ENCODE measurements at regions not wholly inside any gene's neighbourhood (a gene's known extent, or its start where the extent isn't known, plus 50 kb on each side); places are given as distances from the start of the nearest gene placed in this dataset.

GRCh38 chr4:13984991-13985800 lies 357.7 kb upstream of the BOD1L1 start:
- peaks cover 0 to 3% (median 0%) of the 10 kb centered on the region in 4 experiments; a peak in 1 of 7 replicates for H3K4me1 ChIP-seq (replicated peaks in 1 of 4; ENCODE audit: control insufficient read depth in 3 of 4, insufficient read depth in 4 of 4, low read length in 3 of 4)
- H3K27ac ChIP-seq (ENCODE audit: low read depth, low read length) = no peak overlapping the region
- H2AFZ ChIP-seq (ENCODE audit: low read length) = peak overlapping the region; percentile 91; the same call in 1 of the 2 replicates
- H3K36me3 ChIP-seq (ENCODE audit: control insufficient read depth in 2 of 4, insufficient read depth in 4 of 4, low read length in 3 of 4) = no peaks in the 10 kb centered on the region
- H4K20me1 ChIP-seq (replicated peaks in 1 of 2; ENCODE audit: control insufficient read depth in 1 of 2, insufficient read depth in 2 of 2, low read length in 2 of 2) = no peaks in the 10 kb centered on the region
- TF ChIP-seq CHD1 (IDR thresholded peaks at IDR 0.05; ENCODE audit: low read depth, low read length) (no peak), E2F6 (IDR thresholded peaks at IDR 0.05) (no peak), GABPA (IDR thresholded peaks at IDR 0.05; ENCODE audit: borderline replicate concordance, insufficient read depth, low read length) (no peak), JUN (IDR thresholded peaks at IDR 0.05; ENCODE audit: low read depth, low read length) (no peak), SUZ12 (IDR thresholded peaks at IDR 0.05; ENCODE audit: low read length) (no peak), SP2 (IDR thresholded peaks at IDR 0.05; ENCODE audit: low read length) (no peak), CTBP2 (IDR thresholded peaks at IDR 0.05; ENCODE audit: borderline replicate concordance, insufficient read depth, insufficient read length, low read length) (no peak), USF2 (IDR thresholded peaks at IDR 0.05; ENCODE audit: low read length) (peak; percentile 63)
- no peak overlapping the region for H3K4me3 ChIP-seq (ENCODE audit: extremely low read depth in 1 of 4, insufficient read depth in 2 of 4, low read depth in 3 of 4, low read length in 4 of 4)
- no peak overlapping the region for H3K23ac ChIP-seq (ENCODE audit: insufficient read length)
- no peak overlapping the region for H4K5ac ChIP-seq (ENCODE audit: insufficient read length, low read depth, low read length)
- no peak overlapping the region for H3K9ac ChIP-seq (replicated peaks in 1 of 4; ENCODE audit: extremely low read depth in 1 of 4, low read depth in 3 of 4, low read length in 3 of 4)
- WGBS, 2 experiments (ENCODE audit: extremely low coverage in 1 of 2, insufficient coverage in 1 of 2, insufficient read length in 1 of 2, insufficient replicate concordance in 2 of 2, low coverage in 1 of 2, low lambda C conversion rate in 2 of 2, missing lambda C conversion rate in 1 of 2) = 81% methylated on average over 3 of the region's 3 CpGs; no CpG with 5 or more reads in 1 of the 2 experiments
- ChIA-PET POLR2A (ENCODE audit: partially characterized antibody) (no interaction called here), CTCF (ENCODE audit: partially characterized antibody) (interaction anchor here (1.2 kb wide), 1 partner anchor 19 kb away, joined by 5 read pairs; no protein-coding TSS in a partner anchor)
- H2BK12ac ChIP-seq (ENCODE audit: low read depth, low read length) = no peak overlapping the region
- H3K79me1 ChIP-seq (ENCODE audit: low read depth, low read length) = no peaks in the 10 kb centered on the region
- H3K14ac ChIP-seq (ENCODE audit: insufficient read length) = no peak overlapping the region
- no peak overlapping the region for H2AK5ac ChIP-seq (ENCODE audit: low read depth, low read length)
- H2BK15ac ChIP-seq (ENCODE audit: low read length) = no peak overlapping the region
- no peak overlapping the region for H2BK5ac ChIP-seq (ENCODE audit: low read depth, low read length)
- DNase-seq (ENCODE audit: low read depth in 1 of 2, low spot score in 2 of 2) (no peak), FAIRE-seq (no peak)
- no peak overlapping the region for H4K8ac ChIP-seq (ENCODE audit: extremely low read depth, insufficient read depth, low read length)
- no peak overlapping the region for H3K56ac ChIP-seq (replicated peaks; ENCODE audit: insufficient read length, low read depth, low read length)
- H3K4ac ChIP-seq (replicated peaks; ENCODE audit: insufficient read length, low read depth, low read length) = no peak overlapping the region
- H4K91ac ChIP-seq (replicated peaks; ENCODE audit: insufficient read length, low read length) = no peak overlapping the region
- H3K27me3 ChIP-seq (replicated peaks in 1 of 4; ENCODE audit: control insufficient read depth in 3 of 4, extremely low read depth in 1 of 4, insufficient read depth in 3 of 4, low read length in 3 of 4) = no peaks in the 10 kb centered on the region
- H2BK20ac ChIP-seq (ENCODE audit: low read length) = no peak overlapping the region
- no peaks in the 10 kb centered on the region for H3K23me2 ChIP-seq (ENCODE audit: low read depth, low read length)
- H3K18ac ChIP-seq (ENCODE audit: extremely low read depth, low read length) = no peak overlapping the region
- H3K79me2 ChIP-seq (ENCODE audit: control insufficient read depth in 1 of 2, insufficient read depth in 2 of 2, low read length in 2 of 2) = no peaks in the 10 kb centered on the region
- H2BK120ac ChIP-seq (replicated peaks; ENCODE audit: low read depth, low read length) = no peak overlapping the region
- H3K9me3 ChIP-seq (ENCODE audit: insufficient read depth in 2 of 2, low read depth in 1 of 2, low read length in 1 of 2) = no peaks in the 10 kb centered on the region
- no peak overlapping the region for H3K4me2 ChIP-seq (ENCODE audit: insufficient read depth in 1 of 2, low read depth in 2 of 2, low read length in 2 of 2)

All from H1 (cell line).